WI38 (cell line): ENCODE measurements at regions not wholly inside any gene's neighbourhood (a gene's known extent, or its start where the extent isn't known, plus 50 kb on each side); places are given as distances from the start of the nearest gene placed in this dataset.

Experiments
- H3K4me3 ChIP-seq: 2 replicates; pipeline ENCODE4 v1.5.1; 2011; ENCODE audit warnings: low read depth, mild to moderate bottlenecking, control low read depth, low read length
- TF ChIP-seq, protein P1 (sequence below): IDR thresholded peaks from 2 replicates; pipeline ENCODE4 v1.5.1; 2012; ENCODE audit warnings: low read depth, mild to moderate bottlenecking, control low read depth, low read length

DNA sequence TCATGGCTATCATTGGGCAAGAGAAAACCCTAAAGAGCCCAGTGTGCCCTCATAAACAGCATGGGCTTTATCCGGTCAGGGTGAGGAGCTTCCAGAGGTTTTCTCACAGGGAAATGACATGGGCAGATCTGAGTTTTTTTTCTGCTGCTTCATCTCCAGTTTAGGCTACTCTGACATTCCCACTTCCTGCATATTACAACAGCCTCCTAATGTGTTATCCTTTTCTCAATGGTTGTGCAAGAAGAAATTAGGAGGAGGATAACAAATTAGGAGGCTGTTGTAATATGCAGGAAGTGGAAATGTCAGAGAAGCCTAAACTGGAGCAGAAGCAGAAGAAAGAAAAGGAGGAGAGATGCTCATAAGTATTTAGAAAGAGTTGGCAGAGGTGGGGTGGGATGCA lies 175.6 kb downstream of the MTHFS start:
- no peak overlapping the region for H3K4me3 ChIP-seq
- TF ChIP-seq, protein P1, sequence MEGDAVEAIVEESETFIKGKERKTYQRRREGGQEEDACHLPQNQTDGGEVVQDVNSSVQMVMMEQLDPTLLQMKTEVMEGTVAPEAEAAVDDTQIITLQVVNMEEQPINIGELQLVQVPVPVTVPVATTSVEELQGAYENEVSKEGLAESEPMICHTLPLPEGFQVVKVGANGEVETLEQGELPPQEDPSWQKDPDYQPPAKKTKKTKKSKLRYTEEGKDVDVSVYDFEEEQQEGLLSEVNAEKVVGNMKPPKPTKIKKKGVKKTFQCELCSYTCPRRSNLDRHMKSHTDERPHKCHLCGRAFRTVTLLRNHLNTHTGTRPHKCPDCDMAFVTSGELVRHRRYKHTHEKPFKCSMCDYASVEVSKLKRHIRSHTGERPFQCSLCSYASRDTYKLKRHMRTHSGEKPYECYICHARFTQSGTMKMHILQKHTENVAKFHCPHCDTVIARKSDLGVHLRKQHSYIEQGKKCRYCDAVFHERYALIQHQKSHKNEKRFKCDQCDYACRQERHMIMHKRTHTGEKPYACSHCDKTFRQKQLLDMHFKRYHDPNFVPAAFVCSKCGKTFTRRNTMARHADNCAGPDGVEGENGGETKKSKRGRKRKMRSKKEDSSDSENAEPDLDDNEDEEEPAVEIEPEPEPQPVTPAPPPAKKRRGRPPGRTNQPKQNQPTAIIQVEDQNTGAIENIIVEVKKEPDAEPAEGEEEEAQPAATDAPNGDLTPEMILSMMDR = no peak

GRCh38 chr15:79724312-79724711 lies 172.5 kb downstream of the MTHFS start:
- H3K4me3 ChIP-seq = no peak overlapping the region
- TF ChIP-seq, protein P1 = no peak

GRCh38 chr15:79724804-79725203 lies 172.0 kb downstream of the MTHFS start:
- H3K4me3 ChIP-seq = no peak overlapping the region
- TF ChIP-seq, protein P1 = no peak

- TF ChIP-seq, protein P1 = no peak
- H3K4me3 ChIP-seq = no peak overlapping the region
Measured at GRCh38 chr15:79728867-79729266, 167.9 kb downstream of the MTHFS start.

GRCh38 chr15:79736435-79737000 lies 160.3 kb downstream of the MTHFS start:
- no peak overlapping the region for H3K4me3 ChIP-seq
- TF ChIP-seq, protein P1 = no peak

DNA sequence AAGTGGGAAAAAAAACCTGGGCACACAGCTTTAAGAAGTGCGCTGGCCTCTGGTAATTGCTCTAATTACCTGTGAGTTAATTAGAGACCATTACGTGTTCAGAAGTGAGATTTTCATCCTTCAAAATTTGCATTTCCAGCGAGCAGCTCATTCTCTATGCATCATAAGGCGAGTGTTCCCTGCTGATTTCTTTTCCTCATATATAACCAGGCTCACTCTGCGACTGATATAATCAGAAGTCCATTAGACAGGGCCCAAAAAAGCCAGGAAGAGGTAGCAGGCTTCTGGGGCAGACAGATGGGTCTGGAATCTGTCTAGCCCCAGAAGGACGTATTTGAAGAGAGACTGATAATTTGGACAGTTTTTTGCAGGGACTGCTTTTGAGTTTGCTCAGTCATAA lies 158.7 kb downstream of the MTHFS start:
- no peak overlapping the region for H3K4me3 ChIP-seq
- TF ChIP-seq, protein P1 = no peak

- TF ChIP-seq, protein P1 = no peak
Measured at GRCh38 chr15:79740561-79740960, 156.3 kb downstream of the MTHFS start.

More at GRCh38 chr15:79740561-79740960, 156.3 kb downstream of the MTHFS start:
- no peak overlapping the region for H3K4me3 ChIP-seq
